RCC 7860 (cell line): ENCODE measurements at regions not wholly inside any gene's neighbourhood (a gene's known extent, or its start where the extent isn't known, plus 50 kb on each side); places are given as distances from the start of the nearest gene placed in this dataset.
"Not testable (repeated sequence)": the region's sequence is repeated elsewhere in the genome, so short reads cannot be mapped to it uniquely, and the experiment has no call there.

Experiments
- DNase-seq: peaks from one replicate; pipeline ENCODE4 v3.0.0-alpha.2; 2015; ENCODE audit warnings: low spot score
- FAIRE-seq: peaks from 2 replicates; lab custom pipeline; 2012; peaks lifted over from hg19 to GRCh38; lab: Jason Lieb, UNC

DNA sequence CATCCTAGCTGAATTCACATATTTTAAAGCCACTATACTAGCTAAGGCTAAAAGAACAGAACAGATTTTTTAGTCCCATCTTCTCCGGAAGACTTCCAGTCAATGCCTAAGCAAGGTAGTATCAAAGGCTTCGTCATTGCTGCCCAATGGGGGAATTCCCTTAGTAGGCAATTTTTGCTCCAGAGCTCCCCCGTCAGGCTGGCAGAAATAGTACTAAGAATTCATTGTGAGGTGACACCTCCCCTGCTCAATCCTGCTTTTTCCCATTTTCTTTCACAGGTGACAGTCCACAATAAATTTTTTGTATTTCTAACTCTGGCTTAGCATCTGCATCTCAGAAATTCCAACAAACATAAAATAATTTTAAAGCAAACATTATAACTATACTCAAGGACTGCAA, 52.8 kb upstream of the SRSF6 start:
- no peak for FAIRE-seq
- DNase-seq: peak; percentile 34

DNA sequence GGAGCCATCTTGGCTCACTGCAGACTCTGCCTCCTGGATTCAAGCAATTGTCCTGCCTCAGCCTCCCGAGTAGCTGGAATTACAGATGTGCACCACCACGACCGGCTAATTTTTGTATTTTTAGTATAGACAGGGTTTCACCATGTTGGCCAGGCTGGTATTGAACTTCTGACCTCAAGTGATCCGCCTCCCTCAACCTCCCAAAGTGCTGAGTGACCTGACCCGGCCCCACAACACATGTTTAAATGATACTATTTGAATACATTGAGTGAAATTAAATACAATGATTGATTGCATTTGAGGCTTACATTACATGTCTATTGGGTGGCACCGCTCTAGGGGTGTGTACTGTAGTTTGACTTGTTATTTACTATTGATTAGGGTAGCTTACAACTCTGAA, 56.8 kb upstream of the SRSF6 start:
- not testable (repeated sequence) for FAIRE-seq, DNase-seq

DNA sequence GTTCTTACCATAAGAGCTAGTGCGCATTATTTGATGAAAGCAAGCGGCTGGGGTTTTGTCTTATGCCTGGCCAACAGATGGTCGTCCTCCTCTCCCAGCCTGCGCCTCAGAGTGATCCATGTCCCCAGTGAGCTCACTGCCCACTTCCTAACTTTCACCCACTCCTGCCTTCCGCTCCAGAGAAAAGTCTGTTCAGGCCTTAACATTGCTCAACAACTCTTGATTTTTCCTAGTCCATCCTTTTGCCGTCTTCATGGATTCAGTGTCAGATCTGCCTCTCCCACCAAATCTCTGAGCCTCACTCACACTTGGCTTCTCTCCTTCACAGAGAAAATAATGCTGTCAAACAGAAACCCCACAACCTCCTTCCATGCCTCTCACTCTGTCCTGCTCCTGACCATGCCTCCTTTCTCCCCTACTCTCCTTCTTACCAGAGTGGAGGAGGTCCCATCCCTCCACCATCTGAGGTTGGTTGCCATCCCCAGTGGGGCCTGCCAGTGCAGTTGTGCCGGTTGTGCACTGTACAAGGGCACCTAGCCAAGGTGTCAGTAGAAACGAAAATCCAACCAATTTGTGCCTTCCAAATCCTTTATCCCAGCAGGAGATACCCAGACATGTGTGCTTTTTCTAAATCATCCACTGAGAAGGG, 58.9 kb upstream of the SRSF6 start:
- FAIRE-seq: no peak
- no peak for DNase-seq

DNA sequence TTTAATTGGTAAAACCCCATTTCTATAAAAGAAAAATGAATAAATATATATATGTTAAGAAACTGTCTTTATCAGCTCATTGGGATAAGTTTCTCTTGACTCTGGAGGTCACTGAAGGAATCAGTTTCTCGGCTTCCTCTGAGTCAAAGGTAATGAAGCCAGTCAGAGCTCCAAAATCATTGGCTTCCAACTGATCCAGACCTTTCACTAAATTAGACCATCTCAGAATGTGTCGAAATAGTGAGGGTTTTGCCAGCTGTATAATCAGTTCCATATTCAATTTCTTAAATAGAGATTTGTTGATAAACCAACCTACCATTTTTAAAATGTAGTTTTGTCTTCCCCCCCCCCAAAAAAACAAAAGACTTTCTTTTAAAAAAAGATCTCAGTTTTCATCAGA, 60.5 kb upstream of the SRSF6 start:
- no peak for DNase-seq
- no peak for FAIRE-seq

GRCh38 chr20:43393052-43393451, 64.6 kb upstream of the SRSF6 start:
- no peak for DNase-seq
- FAIRE-seq: no peak

DNA sequence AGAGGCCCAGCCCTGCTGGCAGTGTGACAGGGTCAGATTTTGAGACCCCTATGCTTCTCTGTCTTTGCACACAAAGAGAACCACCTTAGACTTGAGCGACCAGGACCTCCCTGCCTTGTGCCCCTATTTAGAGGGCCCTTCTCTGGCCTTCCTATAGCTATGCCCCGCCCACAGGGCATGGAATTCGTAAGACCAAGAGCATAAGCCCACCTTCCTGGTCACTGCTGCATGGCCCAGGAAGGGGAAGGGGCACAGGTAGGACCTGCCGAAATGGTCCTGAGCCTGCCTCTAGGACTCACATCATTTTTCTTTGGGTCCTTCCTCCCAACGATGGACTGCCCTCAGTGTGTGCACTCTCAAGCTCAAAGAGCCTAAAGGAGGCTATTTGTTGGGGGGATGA, 65.1 kb upstream of the SRSF6 start:
- DNase-seq: no peak
- no peak for FAIRE-seq

DNA sequence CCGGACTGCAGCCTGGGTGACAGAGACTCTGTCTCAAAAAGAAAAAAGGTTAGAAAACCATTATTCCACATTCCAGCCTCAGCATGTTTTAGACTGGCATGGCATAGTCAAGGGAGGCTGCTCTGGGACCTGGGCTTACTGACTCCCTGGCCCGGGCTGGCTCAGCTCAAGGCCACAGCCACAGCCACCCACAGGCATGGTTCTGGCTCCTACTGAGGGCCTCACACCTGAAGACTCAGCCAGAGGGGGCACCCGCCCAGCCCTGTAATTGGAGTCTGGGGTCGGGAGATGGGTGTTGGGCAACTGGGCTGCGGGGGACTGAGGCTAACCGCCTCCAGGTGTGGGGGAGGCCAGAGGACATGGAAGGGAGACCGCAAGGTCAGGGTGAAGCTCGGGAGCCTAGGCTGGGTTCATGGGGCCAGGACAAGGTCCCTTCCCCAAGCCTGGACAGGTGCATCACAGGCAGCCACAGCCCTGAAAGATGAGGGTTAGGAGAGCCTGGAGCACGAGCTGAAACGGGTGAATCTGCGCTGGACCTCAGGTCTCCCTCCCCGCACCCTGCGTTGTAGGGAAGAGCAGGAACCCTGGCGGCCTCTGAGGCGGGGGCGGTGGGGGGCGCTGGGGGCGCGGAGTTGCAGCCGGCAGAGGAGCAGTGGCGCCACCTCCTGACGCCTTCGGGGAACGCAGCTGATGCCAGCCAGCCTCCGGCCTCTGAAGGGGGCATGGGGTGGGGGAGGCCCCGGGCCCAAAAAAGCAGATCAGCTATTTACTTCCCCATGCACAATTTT, 67.7 kb upstream of the SRSF6 start:
- no peak for FAIRE-seq
- DNase-seq: no peak

GRCh38 chr20:43389211-43389610, 68.5 kb upstream of the SRSF6 start:
- no peak for FAIRE-seq
- DNase-seq: no peak

GRCh38 chr20:43388268-43389002, 69.3 kb upstream of the SRSF6 start:
- DNase-seq (no peak), FAIRE-seq (no peak)

GRCh38 chr20:43387737-43388136, 70.0 kb upstream of the SRSF6 start:
- DNase-seq (no peak), FAIRE-seq (no peak)

- no peak for FAIRE-seq
Measured at GRCh38 chr20:43386878-43387277, 70.8 kb upstream of the SRSF6 start.

GRCh38 chr20:43385914-43386313, 71.8 kb upstream of the SRSF6 start:
- no peak for FAIRE-seq
- no peak for DNase-seq

More at GRCh38 chr20:43386878-43387277, 70.8 kb upstream of the SRSF6 start:
- DNase-seq: no peak

DNA sequence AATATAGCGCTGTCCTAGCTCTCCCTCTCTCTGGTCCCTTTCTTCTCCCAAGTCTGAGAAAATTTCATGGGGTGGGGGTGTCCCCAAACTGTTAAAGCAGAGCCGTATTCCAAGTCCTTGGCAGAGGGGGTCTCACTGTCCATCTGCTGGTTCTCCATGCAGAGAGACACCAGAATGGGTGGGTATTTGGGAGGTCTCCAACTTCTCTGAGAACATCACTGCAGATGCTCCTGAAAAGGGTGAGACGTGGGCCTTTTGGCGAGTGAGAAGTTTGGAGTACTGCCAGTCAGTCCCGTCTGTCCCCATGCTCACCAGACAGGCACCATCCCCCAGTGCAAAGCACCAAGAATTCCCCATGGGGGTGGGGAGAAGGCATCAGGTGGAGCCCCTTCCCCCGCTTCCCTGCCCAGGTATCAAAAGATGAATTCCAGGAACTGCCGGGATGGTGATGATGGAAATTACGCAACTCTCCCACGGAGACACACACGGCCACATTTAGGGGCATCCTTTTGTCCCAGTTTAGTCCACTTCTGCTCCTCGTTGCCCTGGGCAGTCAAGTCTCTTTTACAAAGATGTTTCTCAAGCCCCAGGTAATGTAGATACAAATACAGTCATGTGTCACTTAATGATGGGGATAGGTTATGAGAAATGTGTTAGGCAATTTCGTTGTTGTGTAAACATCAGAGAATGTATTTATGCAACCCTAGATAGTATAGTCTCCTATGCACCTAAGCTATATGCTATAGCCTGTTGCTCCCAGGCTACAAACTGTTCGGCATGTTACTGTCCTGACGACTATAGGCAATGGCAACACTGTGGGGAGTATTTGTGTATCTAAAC, 73.4 kb upstream of the SRSF6 start:
- DNase-seq (no peak), FAIRE-seq (no peak)

- no peak for FAIRE-seq
Measured at GRCh38 chr20:43383026-43383795, 74.5 kb upstream of the SRSF6 start.

DNA sequence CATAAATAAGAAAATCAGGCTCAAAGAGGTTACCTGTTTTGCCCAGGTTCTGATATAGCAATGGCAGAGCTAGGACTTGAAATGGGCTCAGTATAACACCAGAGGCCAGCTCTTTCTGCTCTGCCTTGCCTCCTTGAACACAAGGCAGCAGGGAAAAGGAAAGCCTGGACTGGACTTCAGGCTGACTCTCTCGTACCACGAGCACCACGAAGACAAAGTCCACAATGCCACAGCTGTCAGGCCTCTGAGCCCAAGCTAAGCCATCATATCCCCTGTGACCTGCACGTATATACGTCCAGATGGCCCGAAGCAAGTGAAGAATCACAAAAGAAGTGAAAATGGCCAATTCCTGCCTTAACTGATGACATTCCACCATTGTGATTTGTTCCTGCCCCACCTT, 75.6 kb upstream of the SRSF6 start:
- FAIRE-seq: not testable (repeated sequence)

More at GRCh38 chr20:43383026-43383795, 74.5 kb upstream of the SRSF6 start:
- no peak for DNase-seq

DNA sequence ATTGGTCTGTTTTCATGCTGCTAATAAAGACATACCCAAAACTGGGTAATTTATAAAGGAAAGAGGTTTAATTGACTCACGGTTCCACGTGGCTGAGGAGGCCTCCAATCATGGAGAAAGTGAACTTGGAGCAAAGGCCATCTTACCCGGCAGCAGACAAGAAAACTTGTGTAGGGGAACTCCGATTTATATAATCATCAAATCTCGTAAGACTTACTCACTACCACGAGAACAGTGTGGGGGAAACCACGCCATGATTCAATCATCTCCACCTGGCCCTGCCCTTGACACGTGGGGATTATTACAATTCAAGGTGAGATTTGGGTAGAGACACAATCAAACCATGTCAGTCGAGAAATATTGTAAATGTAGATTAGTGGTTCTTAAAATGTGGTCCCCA, 76.2 kb upstream of the SRSF6 start:
- peak; percentile 40 for DNase-seq
- FAIRE-seq: not testable (repeated sequence)

More for the DNA sequence above, 75.6 kb upstream of the SRSF6 start:
- not testable (repeated sequence) for DNase-seq

DNA sequence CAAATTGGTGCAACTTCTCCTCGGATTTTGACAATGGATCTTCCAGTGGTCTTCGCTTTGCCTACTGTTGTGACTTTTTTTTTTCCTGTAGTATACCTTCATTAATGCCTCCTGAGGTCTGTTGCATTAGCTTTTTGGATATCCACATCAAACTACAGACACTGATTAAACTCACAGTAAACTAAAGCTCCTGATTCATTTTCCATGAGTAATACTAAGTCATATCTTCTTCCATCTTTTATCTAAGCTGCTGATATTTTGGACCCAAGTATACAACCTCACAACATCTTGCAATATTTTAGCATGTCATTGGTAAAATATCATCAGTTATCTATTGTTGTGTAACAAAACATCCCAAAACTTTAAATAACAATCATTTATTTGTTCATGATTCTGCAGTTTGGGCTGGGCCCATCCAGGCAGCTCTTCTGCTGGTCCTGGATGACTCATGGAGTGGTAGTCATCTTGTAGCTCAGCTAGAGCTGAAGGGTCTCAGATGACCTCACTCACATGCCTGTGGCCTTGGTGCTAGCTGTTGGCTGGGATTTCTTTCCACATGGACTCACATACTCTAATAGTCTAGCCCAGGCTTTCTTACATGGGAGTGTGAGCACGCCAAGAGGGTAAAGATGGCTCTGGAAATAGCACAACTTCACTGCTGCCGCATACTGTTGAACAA, 78.3 kb upstream of the SRSF6 start:
- FAIRE-seq (peak; percentile 97), DNase-seq (peak; percentile 95)

- no peak for DNase-seq
- no peak for FAIRE-seq
Measured at GRCh38 chr20:43376831-43377230, 80.9 kb upstream of the SRSF6 start.

GRCh38 chr20:43375591-43375990, 82.1 kb upstream of the SRSF6 start:
- peak; percentile 33 for DNase-seq
- peak; percentile 84 for FAIRE-seq
